ENCODE measurements at regions not wholly inside any gene's neighbourhood (a gene's known extent, or its start where the extent isn't known, plus 50 kb on each side); places are given as distances from the start of the nearest gene placed in this dataset.

GRCh38 chr9:7520396-7520795 lies 279.2 kb downstream of the DMAC1 start:
- no peak overlapping the region for H3K9ac ChIP-seq
- H2AFZ ChIP-seq (ENCODE audit: low read depth) = no peak overlapping the region
- no peaks in the 10 kb centered on the region for H3K79me2 ChIP-seq (ENCODE audit: insufficient read depth, low read depth)
- H3K4me2 ChIP-seq = no peak overlapping the region
- no peaks in the 10 kb centered on the region for H4K20me1 ChIP-seq (ENCODE audit: insufficient read depth)
- H3K27me3 ChIP-seq (ENCODE audit: insufficient read depth, low read depth) = no peaks in the 10 kb centered on the region
- H3K4me3 ChIP-seq (IDR thresholded peaks at IDR 0.05; ENCODE audit: insufficient read depth, low read depth, low read length) = no peak overlapping the region
- no peaks in the 10 kb centered on the region for H3K4me1 ChIP-seq (ENCODE audit: low read depth, poor library complexity, severe bottlenecking)
- no peak for TF ChIP-seq CTCF (conservative IDR thresholded peaks at IDR 0.05; ENCODE audit: low read depth, low read length)
- H3K27ac ChIP-seq = no peak overlapping the region
- no peaks in the 10 kb centered on the region for H3K36me3 ChIP-seq (ENCODE audit: insufficient read depth)

DNA sequence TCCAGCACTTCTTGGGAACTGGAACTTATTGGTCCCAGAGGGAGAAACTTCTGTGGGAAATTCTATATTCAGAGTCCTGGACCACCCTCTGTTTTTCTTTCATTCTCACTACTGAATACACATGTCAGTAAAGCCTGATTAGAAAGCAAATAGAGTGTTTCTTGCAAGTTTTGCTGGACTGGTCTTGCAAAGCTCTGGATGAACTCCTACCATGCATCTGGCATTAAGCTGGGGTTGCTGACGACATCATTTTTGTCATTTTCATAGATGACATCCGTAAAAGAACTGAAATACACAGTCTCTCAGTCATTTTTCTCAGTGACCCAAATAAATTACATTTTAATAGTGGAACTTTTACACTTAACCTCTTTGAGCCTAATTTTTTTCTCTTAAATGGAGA lies 283.2 kb downstream of the DMAC1 start:
- no peaks in the 10 kb centered on the region for H3K27me3 ChIP-seq (ENCODE audit: insufficient read depth, low read depth)
- H3K36me3 ChIP-seq (ENCODE audit: insufficient read depth) = no peaks in the 10 kb centered on the region
- H3K9ac ChIP-seq = no peak overlapping the region
- no peaks in the 10 kb centered on the region for H4K20me1 ChIP-seq (ENCODE audit: insufficient read depth)
- H3K4me3 ChIP-seq (IDR thresholded peaks at IDR 0.05; ENCODE audit: insufficient read depth, low read depth, low read length) = no peak overlapping the region
- H3K4me1 ChIP-seq (ENCODE audit: low read depth, poor library complexity, severe bottlenecking) = no peaks in the 10 kb centered on the region
- H2AFZ ChIP-seq (ENCODE audit: low read depth) = no peak overlapping the region
- H3K27ac ChIP-seq = no peak overlapping the region
- no peak overlapping the region for H3K4me2 ChIP-seq
- TF ChIP-seq CTCF (conservative IDR thresholded peaks at IDR 0.05; ENCODE audit: low read depth, low read length) = no peak
- H3K79me2 ChIP-seq (ENCODE audit: insufficient read depth, low read depth) = no peaks in the 10 kb centered on the region

DNA sequence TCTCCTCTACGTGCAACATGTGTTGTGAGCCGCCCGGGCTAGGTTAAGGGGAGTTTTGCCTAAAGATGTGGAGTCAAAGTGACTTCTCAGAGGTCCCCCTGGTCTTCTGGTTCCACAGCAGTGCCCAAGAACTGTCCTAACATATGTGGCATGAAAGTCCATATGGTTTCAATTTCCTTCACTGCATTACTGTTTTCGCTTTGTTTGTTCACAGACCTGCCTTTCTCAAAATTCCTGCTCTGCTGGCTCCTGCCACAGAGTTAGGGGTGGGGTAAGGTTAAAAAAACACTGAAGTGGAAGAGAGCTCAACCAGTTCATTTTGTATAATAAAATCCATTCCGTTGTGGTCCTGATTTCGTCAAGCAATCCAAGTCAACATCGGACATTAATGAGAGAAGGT lies 289.4 kb downstream of the DMAC1 start:
- Histone ChIP-seq H3K27ac (no peak overlapping the region), H2AFZ (ENCODE audit: low read depth) (no peak overlapping the region), H4K20me1 (ENCODE audit: insufficient read depth) (no peaks in the 10 kb centered on the region), H3K4me3 (IDR thresholded peaks at IDR 0.05; ENCODE audit: insufficient read depth, low read depth, low read length) (no peak overlapping the region), H3K4me2 (no peak overlapping the region), H3K36me3 (ENCODE audit: insufficient read depth) (no peaks in the 10 kb centered on the region), H3K27me3 (ENCODE audit: insufficient read depth, low read depth) (no peaks in the 10 kb centered on the region), H3K9ac (no peak overlapping the region), H3K79me2 (ENCODE audit: insufficient read depth, low read depth) (no peaks in the 10 kb centered on the region), H3K4me1 (ENCODE audit: low read depth, poor library complexity, severe bottlenecking) (no peaks in the 10 kb centered on the region)
- no peak for TF ChIP-seq CTCF (conservative IDR thresholded peaks at IDR 0.05; ENCODE audit: low read depth, low read length)

GRCh38 chr9:7509576-7510145 lies 289.9 kb downstream of the DMAC1 start:
- Histone ChIP-seq H3K79me2 (ENCODE audit: insufficient read depth, low read depth) (no peaks in the 10 kb centered on the region), H3K27me3 (ENCODE audit: insufficient read depth, low read depth) (no peaks in the 10 kb centered on the region), H3K4me3 (IDR thresholded peaks at IDR 0.05; ENCODE audit: insufficient read depth, low read depth, low read length) (no peak overlapping the region), H3K4me2 (no peak overlapping the region), H3K9ac (no peak overlapping the region), H3K36me3 (ENCODE audit: insufficient read depth) (no peaks in the 10 kb centered on the region), H3K4me1 (ENCODE audit: low read depth, poor library complexity, severe bottlenecking) (no peaks in the 10 kb centered on the region), H2AFZ (ENCODE audit: low read depth) (no peak overlapping the region), H4K20me1 (ENCODE audit: insufficient read depth) (no peaks in the 10 kb centered on the region), H3K27ac (no peak overlapping the region)
- TF ChIP-seq CTCF (conservative IDR thresholded peaks at IDR 0.05; ENCODE audit: low read depth, low read length) = no peak

All from KMS-11 (cell line).